HG02938 (cell line): ENCODE measurements at regions not wholly inside any gene's neighbourhood (a gene's known extent, or its start where the extent isn't known, plus 50 kb on each side); places are given as distances from the start of the nearest gene placed in this dataset.

Experiments
- ATAC-seq: cut with Tn5 transposase; IDR thresholded peaks from one replicate; pipeline ENCODE4 v1.9.1; 2021; ENCODE audit warnings: mild to moderate bottlenecking, moderate library complexity; ENCODE audit not compliant: unreplicated experiment

- ATAC-seq, result no peak
These were observed 526.7 kb downstream of the RIT2 start for GRCh38 chr18:42588786-42589185.

GRCh38 chr18:42604820-42605219, 510.7 kb downstream of the RIT2 start:
- ATAC-seq, result no peak

- ATAC-seq, result no peak
These were observed 508.5 kb downstream of the RIT2 start for GRCh38 chr18:42606886-42607495.

GRCh38 chr18:42611134-42611533, 504.4 kb downstream of the RIT2 start:
- ATAC-seq, result no peak

- no peak for ATAC-seq
These were observed 500.7 kb downstream of the RIT2 start for GRCh38 chr18:42614619-42615293.

GRCh38 chr18:42617221-42617620, 498.3 kb downstream of the RIT2 start:
- no peak for ATAC-seq

- ATAC-seq, result no peak
These were observed 495.7 kb downstream of the RIT2 start for GRCh38 chr18:42619771-42620170.

GRCh38 chr18:42620657-42621056, 494.8 kb downstream of the RIT2 start:
- no peak for ATAC-seq

- ATAC-seq, result no peak
These were observed 491.6 kb downstream of the RIT2 start for GRCh38 chr18:42623935-42624334.

- ATAC-seq, result no peak
These were observed 482.7 kb downstream of the RIT2 start for GRCh38 chr18:42632801-42633200.

GRCh38 chr18:42635378-42636048, 480.0 kb downstream of the RIT2 start:
- ATAC-seq, result no peak

- ATAC-seq, result no peak
These were observed 479.2 kb downstream of the RIT2 start for GRCh38 chr18:42636309-42636708.

GRCh38 chr18:42640160-42640559, 475.3 kb downstream of the RIT2 start:
- no peak for ATAC-seq

GRCh38 chr18:42641996-42642395, 473.5 kb downstream of the RIT2 start:
- no peak for ATAC-seq

- no peak for ATAC-seq
These were observed 470.8 kb downstream of the RIT2 start for GRCh38 chr18:42644729-42645131.

GRCh38 chr18:42649331-42650035, 466.0 kb downstream of the RIT2 start:
- ATAC-seq, result no peak

GRCh38 chr18:42654556-42654955, 460.9 kb downstream of the RIT2 start:
- ATAC-seq, result no peak

- ATAC-seq, result no peak
These were observed 457.9 kb downstream of the RIT2 start for GRCh38 chr18:42657551-42657950.

GRCh38 chr18:42658171-42658570, 457.3 kb downstream of the RIT2 start:
- no peak for ATAC-seq

GRCh38 chr18:42659187-42659586, 456.3 kb downstream of the RIT2 start:
- no peak for ATAC-seq

GRCh38 chr18:42670860-42671259, 444.6 kb downstream of the RIT2 start:
- no peak for ATAC-seq

GRCh38 chr18:42675810-42676209, 439.7 kb downstream of the RIT2 start:
- no peak for ATAC-seq
